NCI-H1694 (cell line): ENCODE measurements at regions not wholly inside any gene's neighbourhood (a gene's known extent, or its start where the extent isn't known, plus 50 kb on each side); places are given as distances from the start of the nearest gene placed in this dataset.

ENCODE experiments used
- DNase-seq: peaks from one replicate; lab custom pipeline; 2025; lab: John Stamatoyannopoulos, UW

DNA sequence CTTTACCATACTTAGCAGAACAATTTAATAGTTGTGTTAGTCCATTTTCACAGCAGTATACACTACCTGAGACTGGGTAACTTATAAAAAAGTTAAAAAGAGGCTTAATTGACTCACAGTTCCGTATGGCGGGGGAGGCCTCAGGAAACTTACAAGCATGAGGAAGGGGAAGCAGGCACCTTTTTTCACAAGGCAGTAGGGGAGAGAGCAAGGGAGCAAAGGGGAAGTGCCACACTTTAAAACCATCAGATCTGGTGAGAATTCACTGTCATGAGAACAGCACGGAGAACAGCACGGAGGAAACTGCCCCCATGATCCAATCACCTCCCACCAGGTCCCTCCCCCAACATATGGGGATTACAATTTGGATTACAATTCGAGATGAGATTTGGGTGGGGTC is 269.9 kb downstream of the MTRR start:
- no peak for DNase-seq

DNA sequence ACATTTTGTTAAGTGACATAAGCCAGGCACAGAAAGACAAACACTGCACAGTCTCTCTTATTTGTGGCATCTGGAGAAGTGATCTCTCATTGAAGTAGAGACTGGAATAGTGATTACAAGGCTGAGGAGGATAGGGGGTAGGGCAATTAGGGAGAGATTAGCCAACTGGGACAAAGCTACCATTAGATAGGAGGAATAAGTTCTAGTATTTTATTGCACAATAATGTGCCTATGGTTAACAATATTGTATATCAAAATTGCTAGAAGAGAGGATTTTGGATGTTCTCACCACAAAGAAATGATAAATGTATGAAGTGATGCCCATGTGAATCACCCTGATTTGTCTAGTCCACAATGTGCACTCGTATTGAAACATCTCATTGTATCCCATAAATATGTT is 281.8 kb downstream of the MTRR start:
- DNase-seq: no peak

DNA sequence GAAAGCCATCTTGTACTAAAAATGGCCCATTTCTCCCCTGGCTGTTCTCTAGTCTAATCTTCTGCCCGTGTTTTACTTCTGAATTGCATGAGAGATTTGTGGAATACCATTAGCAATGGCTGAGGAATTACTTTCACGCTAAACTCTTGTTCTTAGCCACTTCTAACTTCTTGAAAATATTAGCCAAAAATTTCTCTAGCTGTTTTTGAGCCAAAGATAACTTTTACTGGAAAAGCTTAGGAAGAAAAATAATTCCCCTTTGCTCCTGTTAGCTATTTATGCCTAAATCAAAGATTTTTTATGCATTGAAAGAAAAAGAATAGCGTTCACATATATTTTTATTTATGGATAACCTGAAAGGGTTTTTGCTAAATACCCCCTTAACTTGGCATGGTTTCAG is 287.8 kb downstream of the MTRR start:
- DNase-seq: no peak

DNA sequence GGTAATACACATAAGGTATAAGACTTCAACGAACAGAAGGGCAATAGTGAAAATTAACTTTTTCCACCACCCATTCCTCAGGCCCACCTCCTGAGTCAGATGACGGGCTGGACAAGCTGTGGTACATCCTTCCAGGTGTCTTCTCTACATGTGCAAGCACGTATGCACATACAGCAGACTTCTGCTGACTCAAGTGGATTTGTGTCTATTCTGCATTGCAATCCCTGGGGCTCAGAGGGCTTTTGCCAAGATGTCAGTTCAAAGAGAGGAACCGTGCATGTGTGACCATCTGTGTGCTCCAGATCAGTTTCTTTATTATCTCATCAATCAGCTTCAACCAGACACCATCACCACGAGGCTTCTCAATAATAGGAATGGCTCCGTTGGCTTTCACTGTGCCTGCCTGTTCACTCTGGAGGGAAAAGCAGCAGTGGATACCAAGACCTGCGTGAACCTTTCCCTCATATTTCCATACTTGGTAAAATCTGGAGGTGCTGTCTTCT is 288.4 kb downstream of the MTRR start:
- no peak for DNase-seq

DNA sequence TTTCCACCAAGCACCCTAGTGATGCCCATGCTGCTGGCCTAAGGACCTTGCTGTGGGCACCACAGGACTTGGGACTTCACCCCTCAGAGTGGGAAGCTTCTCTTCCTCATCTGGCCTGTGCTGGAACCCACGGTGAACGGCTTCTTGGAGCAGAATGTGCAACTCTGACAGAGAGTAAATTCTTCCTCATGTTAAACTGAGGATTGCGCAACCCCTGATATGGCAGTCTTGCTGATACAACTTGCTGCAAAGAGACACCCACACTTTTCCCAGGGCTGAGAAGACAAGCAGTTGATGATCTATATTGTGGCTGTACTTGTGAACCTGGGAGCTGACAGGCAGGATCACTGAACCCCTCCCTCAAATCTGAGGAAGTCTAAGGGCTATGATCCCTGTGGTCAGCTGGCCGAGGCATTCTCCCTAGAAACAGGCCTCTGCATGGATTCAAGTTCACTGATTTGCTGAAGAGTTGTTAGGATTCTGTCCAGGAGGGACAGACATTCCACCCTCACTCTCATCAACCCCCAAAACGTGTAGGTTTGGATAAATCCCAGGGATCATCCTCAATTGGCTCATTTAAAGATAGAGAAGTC is 307.2 kb downstream of the MTRR start:
- no peak for DNase-seq

DNA sequence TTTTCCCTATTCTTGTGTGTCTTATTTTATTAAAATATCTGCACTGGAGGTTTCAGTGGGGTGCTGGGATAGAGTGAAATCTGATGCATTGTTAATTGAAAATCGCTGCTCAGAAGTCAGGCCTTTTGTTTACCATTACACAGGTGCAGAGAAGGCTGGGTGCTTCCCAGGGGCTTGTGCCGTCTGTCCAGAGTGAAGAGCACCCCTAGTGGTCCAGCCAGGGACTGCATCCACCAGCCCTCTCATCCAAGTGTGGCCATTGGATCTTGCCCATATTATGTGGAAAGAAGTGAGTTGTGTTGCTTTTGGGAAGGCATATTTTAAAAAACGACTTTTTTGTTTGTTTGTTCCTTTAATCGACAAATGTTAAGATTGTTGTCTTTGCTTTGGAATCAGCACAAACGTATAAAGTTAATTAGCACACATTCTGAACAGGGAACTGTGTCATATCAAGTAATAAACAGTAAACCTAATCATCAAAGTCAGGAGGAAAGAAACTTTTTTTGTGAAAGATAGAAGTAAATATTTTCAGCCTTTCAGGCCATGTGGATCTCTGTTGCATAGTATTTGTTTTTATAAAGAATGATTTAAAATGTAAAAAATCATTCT is 315.6 kb downstream of the MTRR start:
- DNase-seq: peak; percentile 31

DNA sequence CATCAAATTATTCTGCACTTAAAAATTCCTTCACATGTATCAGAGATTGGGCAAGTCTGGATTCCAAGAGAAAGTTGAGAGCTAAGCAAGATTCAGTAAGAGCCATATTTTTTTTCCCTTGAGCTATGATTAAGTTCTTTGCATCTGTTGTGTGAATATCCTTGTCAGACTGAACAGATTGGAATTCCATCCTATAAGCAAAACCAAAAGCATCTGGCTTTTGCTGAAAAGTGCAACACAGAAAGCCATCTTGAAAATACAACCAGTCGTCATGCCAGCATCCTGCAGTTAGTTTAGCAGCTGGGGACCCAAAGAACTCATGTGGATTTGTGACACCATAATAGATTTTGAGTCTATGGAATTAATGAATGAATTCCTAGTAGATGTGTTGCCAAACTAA is 316.9 kb downstream of the MTRR start:
- no peak for DNase-seq

DNA sequence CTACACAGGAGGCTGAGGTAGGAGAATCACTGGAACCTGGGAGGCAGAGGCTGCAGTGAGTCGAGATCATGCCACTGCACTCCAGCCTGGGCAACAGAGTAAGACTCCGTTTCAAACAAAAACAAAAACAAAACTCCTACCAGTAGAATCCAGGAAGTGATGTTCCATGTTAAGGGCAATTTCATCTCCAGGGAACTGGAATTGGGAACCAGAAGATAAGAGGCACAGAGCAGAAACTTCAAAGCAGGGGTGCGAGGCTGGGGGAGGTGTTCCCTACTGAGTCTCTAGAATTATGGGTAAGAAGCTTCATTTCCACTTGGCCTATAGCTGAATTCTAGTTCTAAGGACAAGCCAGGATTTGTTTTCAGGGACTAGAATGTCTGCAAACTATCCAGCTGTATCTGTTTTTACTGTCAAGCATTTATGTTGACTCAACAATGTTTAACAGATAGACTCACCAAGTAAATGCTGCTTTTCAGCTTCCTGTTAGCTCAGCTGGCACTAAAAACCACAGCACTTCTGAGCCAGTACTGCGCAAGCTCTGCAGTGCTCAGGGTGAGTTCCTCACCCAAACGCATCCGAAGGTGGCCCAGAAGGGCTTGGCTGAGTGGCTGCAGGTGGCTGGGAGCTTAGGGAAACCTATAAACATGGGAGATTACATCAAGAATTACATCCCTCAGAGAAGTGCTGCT is 320.1 kb downstream of the MTRR start:
- no peak for DNase-seq

DNA sequence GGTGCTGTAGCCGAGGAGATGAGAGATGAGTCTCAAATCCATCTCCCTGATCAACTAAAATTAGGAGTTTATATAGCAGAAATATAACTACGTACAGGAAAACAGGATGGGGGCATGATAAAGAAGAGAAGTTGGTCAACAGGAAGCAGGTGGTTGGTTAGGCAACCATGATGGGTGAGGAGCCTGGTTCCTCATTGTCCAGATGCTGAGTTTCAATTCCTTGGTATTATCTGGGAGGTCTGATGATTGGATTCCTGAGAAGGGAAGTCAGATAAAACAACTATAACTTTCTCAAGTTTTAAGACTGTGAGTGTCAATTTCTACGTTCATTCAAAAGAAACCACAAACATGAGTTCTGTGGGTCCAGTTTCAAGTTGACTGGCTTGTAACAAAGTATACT is 323.9 kb downstream of the MTRR start:
- DNase-seq: no peak

DNA sequence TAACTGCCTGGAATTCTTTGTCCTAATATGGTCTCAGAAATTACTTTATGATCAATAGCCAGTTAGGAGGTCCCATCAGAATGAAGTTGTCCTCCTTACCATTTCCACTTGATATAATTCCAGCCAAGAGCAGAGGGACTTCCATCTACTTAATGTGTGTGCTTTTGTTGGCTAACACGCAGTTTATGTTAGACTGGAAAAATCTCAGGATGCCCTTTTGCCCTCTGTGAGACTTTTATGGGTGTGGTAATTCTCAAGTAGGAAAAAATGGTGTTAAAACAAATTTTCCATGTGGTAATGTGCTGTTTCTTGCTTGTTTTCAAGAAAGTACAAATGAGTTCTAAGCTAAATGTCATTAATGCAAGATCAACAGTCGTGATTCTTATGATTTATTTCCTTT is 327.1 kb downstream of the MTRR start:
- no peak for DNase-seq

DNA sequence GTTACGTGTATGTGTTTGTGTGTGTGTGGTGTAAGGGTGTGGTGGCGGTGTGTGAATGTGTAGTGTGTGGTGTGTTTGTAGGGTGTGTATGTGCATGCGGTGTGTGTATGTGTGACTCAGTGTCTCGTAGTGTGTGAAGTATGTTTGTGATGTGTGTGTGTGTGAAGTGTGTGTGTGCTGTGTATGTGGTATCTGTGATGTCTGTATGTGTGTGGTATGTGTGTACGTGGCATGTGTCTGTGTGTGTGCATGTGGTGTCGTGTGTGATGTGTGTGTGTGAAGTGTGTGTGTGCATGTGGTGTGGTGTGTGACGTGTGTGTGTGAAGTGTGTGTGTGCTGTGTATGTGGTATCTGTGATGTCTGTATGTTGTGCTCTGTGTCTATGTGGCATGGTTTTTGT is 339.4 kb downstream of the MTRR start:
- DNase-seq: no peak

DNA sequence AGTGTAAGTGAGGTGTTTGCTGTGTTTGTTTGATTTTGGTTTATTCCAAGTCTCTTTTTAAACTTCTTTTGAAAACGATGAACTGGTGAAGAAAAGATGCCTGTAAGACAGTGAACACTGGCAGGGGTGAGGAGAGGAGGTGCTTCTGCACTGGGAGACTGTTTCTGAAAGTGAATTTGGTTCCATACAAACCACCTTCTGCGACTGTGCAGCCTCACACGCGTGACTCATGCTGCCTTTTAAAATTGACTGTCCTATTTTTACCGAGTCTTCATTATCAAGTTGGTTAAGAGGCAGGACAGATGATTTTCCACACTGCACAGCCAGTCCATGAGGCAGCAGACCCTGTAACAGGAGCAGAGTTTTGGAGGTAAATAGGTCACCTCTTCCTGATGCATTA is 340.6 kb downstream of the MTRR start:
- DNase-seq: no peak

DNA sequence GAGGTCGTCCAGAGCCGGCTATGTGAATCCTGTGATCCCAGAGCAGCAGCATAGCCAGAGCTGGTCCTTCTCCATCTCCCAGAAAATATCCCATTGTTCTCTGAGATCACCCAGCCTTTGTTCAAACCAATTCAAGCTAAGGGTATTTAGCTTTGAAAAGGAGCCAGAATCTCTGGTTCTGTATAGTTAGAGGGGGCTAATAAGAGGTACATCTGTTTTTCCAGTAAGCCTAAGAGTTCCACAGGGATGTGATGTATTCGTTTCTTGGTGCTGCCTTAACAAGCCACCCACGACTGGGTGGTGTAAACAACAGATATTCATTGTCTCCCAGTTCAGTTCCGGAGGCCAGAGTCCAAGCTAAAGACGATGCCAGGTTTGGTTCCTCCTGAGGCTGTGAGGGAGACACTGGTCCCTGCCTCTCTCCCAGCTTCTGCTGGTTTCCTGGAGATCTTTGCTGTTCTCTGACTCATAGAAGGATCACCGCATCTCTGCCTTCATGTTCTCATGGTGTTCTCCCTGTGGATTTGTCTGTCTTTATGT is 344.8 kb downstream of the MTRR start:
- DNase-seq: no peak

DNA sequence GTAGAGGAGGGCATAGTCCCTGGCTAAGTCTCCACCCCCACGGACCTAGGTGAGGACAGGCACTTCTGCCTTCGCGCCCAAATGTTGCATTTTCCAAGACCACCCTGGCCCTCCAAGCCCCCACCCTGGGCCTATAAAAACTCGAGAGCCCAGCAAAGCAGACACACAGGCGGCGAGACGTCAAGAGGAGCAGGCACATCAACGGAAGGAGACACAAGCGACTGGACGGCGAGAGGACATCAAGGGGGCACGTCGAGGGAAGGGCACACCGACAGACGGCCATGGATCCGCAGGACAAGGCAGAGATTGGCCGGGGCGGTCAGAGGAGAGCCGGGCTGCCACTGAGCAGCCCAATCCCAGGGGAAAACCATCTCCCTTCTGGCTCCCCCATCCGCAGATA is 348.0 kb downstream of the MTRR start:
- DNase-seq: no peak

DNA sequence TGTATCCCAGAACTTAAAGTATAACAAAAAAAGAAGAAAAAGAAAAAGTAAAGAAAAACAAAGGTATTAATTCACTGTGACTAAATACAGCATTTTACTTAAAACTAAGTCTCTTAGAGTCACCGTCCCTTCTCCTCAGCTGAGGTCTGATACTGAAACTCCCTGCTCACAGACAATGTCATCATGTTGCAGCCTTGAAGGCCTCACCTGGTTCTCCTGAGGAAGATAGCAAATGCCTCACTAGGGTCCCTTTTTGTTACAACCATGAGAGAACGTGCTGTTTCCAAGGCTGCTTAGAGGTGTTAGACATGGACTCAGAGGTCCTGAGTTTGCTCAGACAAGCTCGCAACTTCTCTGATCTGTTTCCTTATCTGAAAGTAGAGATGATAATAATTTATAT is 357.2 kb downstream of the MTRR start:
- no peak for DNase-seq

DNA sequence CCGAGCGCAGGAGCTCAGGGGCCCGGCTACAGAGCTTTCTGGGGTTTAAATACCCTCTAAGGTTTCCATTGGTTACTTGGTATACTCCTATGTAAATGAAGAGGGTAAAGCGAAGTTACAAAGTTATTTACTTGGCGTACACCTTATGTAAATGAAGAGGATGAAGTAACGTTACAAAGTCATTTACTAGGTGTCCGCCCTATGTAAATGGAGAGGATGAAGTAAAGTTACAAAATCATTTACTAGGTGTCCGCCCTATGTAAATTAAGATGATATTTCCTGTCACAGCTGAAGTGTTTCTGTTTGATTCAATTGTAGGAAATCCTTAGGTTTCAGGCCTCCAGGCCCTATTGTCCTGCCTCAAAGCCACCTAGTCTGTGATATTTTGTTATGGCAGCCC is 358.2 kb downstream of the MTRR start:
- no peak for DNase-seq

DNA sequence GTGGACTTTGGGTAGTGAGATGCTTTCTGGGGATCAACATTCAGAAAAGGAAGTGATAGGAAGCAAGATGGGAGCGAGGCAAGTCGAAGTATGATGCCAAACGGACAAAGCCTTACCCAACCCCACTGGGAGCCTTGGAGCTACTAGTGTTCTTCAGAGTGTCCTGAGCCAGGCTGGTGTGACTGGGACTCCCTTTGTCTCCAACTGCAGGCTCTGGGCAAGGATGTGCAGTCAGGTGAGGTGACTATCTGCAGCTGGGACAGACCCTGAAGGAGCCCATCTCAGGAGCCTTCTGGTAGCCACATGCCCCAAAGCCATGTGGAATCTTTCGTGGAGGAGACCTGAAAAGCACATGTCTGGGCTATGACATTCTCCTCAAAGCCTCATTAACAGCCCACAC is 360.6 kb downstream of the MTRR start:
- DNase-seq: no peak

DNA sequence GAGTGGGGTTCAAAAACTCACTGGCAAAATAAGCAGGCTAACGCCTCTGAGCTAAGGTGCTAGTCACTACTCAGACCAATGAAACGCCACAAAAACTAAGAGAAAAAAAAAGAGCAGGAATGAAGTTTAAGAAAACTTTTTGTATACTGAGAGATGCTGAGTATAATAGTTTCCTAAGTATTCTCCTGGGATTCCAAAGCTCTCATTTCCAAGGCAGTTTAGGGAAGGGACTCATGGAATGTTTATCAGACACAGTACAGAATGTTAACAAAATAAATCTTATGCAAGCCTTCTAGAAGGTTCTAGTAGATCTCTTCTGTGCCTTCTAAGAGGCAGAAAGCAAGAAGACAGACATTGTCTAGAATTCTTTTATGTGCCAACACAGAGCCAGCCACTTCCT is 361.9 kb downstream of the MTRR start:
- no peak for DNase-seq

DNA sequence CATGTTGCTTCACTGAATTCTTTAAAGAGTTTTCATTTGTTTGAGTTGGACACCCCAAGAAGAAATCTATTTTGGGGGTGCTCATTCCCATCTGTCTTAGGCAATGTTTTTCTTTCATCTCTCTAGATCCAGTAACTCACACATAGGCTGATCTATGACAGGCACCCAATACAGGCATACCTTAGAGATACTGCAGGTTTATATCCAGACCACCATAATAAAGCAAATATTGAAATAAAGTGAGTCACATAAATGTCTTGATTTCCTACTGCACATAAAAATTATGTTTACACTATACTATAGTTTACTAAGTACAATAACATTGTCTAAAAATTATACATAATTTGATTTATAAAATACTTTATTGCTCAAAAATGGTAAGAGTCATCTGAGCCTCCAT is 364.5 kb downstream of the MTRR start:
- DNase-seq: no peak

DNA sequence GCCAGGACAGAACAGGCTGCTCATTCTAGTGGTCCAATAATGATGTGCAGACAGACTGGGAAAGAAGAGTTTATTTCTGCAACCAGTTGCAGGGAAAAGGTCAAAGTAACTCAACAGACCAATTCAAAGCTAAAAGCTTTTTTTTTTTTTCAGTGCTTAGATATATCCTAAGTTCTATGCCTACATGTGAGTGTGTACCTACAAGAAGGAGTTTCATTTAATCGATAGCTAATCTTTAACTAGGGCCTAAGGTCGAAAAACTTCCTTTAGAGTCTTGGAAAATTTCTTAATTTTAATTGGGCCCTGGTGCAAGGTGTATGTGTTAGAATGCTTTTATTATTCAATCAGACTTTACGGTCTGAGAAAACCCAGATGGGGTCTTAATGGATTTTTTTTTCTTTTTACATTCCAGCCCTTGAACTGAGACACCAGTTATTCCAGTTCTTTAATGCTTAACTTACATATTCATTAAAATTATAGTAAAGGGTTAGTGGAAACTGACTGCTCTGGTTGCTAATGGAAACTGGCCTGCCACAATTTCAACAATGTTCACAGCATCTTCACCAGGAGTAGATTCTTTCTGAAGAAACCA is 365.3 kb downstream of the MTRR start:
- no peak for DNase-seq

DNA sequence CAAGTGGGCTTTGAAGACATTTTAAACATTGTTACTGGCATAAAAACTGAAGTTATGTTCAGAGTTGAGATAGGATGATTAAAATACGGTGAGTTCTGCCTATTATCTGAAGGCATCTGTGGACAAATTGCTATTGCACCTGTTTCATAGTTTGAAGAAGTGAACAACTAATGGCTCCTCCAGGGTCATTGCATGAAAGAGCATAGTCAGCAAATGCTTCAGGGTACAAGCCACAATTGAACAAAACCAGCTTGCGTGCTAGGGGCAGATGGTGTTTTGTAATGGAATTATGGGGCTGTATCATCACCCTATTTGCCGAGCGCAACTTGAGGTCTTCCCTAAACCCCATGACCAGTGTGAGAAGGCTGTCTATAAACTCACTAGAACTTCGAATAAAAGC is 369.1 kb downstream of the MTRR start:
- no peak for DNase-seq

DNA sequence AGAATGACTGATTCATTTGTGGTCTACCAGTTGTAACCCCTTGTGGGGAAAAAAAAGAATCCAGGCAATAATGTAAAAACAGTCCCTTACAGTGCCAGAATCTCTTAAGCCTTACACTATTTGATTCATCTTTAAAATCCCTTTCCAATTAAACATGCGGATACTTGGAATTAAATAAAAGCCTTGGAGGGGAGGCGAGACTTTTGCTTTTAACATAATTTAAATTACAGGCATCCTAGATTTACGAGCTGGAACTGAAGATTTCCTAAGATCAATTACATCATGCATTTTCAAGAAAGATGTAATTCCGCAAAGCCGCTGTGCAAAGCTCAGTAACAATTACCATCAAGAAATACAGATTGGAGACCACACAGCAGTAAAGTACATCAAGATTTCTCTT is 370.2 kb downstream of the MTRR start:
- no peak for DNase-seq

DNA sequence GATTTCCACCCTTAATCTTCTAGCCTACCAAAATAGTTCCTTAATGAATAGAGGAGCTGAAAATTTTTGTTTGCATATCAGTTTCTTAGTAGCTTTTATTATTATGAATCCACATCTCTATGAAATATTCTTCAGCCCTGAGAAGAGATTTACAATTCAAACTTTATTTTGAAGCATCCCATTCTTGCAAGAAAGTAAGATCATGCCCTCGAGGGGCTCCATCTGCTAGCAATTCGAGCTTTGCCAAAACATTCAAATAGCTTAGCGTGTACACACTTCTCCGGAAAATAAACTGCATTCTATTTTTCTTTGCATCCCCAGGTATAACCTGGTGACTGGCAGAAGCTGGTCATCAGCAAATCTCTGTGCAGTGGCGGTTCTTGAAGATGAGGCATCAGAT is 370.7 kb downstream of the MTRR start:
- DNase-seq: no peak
